PC-9 (cell line): ENCODE measurements at regions not wholly inside any gene's neighbourhood (a gene's known extent, or its start where the extent isn't known, plus 50 kb on each side); places are given as distances from the start of the nearest gene placed in this dataset.

Experiments
- BruUV-seq: library from RNA; stranded (reverse); fragments of 400-500 nt; replicated peaks from 2 replicates; lab custom pipeline; 2021; lab: Mats Ljungman, UMichigan
- CTCF ChIA-PET: fragments of 300-600 bp; sonication (Branson Sonifier 250); formaldehyde crosslinking; loops from one replicate; lab custom pipeline; 2022; ENCODE audit warnings: antibody characterized with exemption; lab: Charles Lee
- POLR2A ChIA-PET: fragments of 300-600 bp; sonication (Branson Sonifier 250); formaldehyde crosslinking; loops from one replicate; lab custom pipeline; 2022; ENCODE audit warnings: antibody characterized with exemption; ENCODE audit not compliant: unreplicated experiment; lab: Charles Lee
- DNase-seq, 2 experiments: peaks; one replicate each; pipeline versions ENCODE4 v3.0.0 to v3.0.0-alpha.2; 2015 to 2022; ENCODE audit warnings: mixed read lengths in 1 of 2
- H2AFZ ChIP-seq: fragments of 200-600 bp; sonication (generic); 2 replicates; pipeline ENCODE4 v1.8.1; 2017; ENCODE audit warnings: antibody characterized with exemption
- H3F3A ChIP-seq: fragments of 200-600 bp; sonication (generic); 2 replicates; pipeline ENCODE4 v1.8.1; 2017; ENCODE audit warnings: antibody characterized with exemption, mild to moderate bottlenecking, low read depth; ENCODE audit not compliant: insufficient read depth
- H3K27ac ChIP-seq: fragments of 200-600 bp; sonication (generic); 2 replicates; pipeline ENCODE4 v1.6.1; 2016; ENCODE audit warnings: mixed run types
- H3K27me3 ChIP-seq: fragments of 200-600 bp; sonication (generic); 2 replicates; pipeline ENCODE4 v1.6.1; 2016; ENCODE audit warnings: low read depth, mixed run types; ENCODE audit not compliant: insufficient read depth
- H3K36me3 ChIP-seq: fragments of 200-600 bp; sonication (generic); 2 replicates; pipeline ENCODE4 v1.6.1; 2016; ENCODE audit warnings: low read depth, mixed run types
- H3K4me1 ChIP-seq: fragments of 200-600 bp; sonication (generic); replicated peaks from 2 replicates; pipeline ENCODE4 v1.6.1; 2016; ENCODE audit warnings: mixed run types; ENCODE audit not compliant: insufficient read depth
- H3K4me2 ChIP-seq: fragments of 200-600 bp; sonication (generic); 2 replicates; pipeline ENCODE4 v1.6.1; 2017; ENCODE audit warnings: mixed run types
- H3K4me3 ChIP-seq: fragments of 200-600 bp; sonication (generic); 2 replicates; pipeline ENCODE4 v1.6.1; 2016; ENCODE audit warnings: mixed run types
- H3K79me2 ChIP-seq: fragments of 200-600 bp; sonication (generic); 2 replicates; pipeline ENCODE4 v1.6.1; 2017; ENCODE audit warnings: low read depth, mixed run types
- H3K9me2 ChIP-seq: fragments of 200-600 bp; sonication (generic); 2 replicates; pipeline ENCODE4 v1.8.1; 2017; ENCODE audit warnings: mild to moderate bottlenecking; ENCODE audit not compliant: insufficient read depth
- H3K9me3 ChIP-seq: fragments of 200-600 bp; sonication (generic); 2 replicates; pipeline ENCODE4 v1.8.1; 2016; ENCODE audit warnings: low read depth; ENCODE audit not compliant: insufficient read depth
- H4K20me1 ChIP-seq: fragments of 200-600 bp; sonication (generic); 2 replicates; pipeline ENCODE4 v1.8.1; 2017; ENCODE audit not compliant: insufficient read depth
- EZH2 ChIP-seq: fragments of 200-600 bp; sonication (generic); IDR thresholded peaks from 2 replicates; pipeline ENCODE4 v1.8.0; 2017; ENCODE audit warnings: antibody characterized with exemption, low read depth
- intact Hi-C: fragments of 100-400 bp; cut with micrococcal nuclease; formaldehyde crosslinking; loops from one replicate; pipeline ENCODE4 v1.10.0; 2022; ENCODE audit not compliant: unreplicated experiment
- TF ChIP-seq, protein P1 (sequence below): fragments of 200-600 bp; sonication (generic); conservative IDR thresholded peaks from 2 replicates; pipeline ENCODE4 v1.6.1; 2017; ENCODE audit warnings: mixed run types, antibody characterized with exemption, mild to moderate bottlenecking, moderate library complexity

GRCh38 chr2:63658176-63658968, 69.6 kb downstream of the MDH1 start:
- no TSS peak for BruUV-seq
- no peaks in the 10 kb centered on the region for H3F3A ChIP-seq

GRCh38 chr2:63660060-63660459, 71.3 kb downstream of the MDH1 start:
- H3K4me2 ChIP-seq = no peak overlapping the region
- H3K27ac ChIP-seq = no peak overlapping the region
- H3F3A ChIP-seq = no peaks in the 10 kb centered on the region
- no peaks in the 10 kb centered on the region for H4K20me1 ChIP-seq
- no peaks in the 10 kb centered on the region for H3K4me1 ChIP-seq
- no peaks in the 10 kb centered on the region for H3K79me2 ChIP-seq
- CTCF ChIA-PET = interaction anchor here (0.6 kb wide), 1 partner anchor 1203 kb away, joined by 4 read pairs; no protein-coding TSS in a partner anchor
- DNase-seq = no peak
- H3K4me3 ChIP-seq = no peak overlapping the region
- H3K27me3 ChIP-seq = no peaks in the 10 kb centered on the region
- POLR2A ChIA-PET = no interaction called here
- H2AFZ ChIP-seq = no peak overlapping the region
- intact Hi-C loops = no loop called here
- H3K9me3 ChIP-seq = no peaks in the 10 kb centered on the region
- BruUV-seq = no TSS peak
- H3K36me3 ChIP-seq = no peaks in the 10 kb centered on the region
- H3K9me2 ChIP-seq = no peaks in the 10 kb centered on the region
- TF ChIP-seq EZH2 = no peak
- TF ChIP-seq, protein P1, sequence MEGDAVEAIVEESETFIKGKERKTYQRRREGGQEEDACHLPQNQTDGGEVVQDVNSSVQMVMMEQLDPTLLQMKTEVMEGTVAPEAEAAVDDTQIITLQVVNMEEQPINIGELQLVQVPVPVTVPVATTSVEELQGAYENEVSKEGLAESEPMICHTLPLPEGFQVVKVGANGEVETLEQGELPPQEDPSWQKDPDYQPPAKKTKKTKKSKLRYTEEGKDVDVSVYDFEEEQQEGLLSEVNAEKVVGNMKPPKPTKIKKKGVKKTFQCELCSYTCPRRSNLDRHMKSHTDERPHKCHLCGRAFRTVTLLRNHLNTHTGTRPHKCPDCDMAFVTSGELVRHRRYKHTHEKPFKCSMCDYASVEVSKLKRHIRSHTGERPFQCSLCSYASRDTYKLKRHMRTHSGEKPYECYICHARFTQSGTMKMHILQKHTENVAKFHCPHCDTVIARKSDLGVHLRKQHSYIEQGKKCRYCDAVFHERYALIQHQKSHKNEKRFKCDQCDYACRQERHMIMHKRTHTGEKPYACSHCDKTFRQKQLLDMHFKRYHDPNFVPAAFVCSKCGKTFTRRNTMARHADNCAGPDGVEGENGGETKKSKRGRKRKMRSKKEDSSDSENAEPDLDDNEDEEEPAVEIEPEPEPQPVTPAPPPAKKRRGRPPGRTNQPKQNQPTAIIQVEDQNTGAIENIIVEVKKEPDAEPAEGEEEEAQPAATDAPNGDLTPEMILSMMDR = no peak

More at GRCh38 chr2:63658176-63658968, 69.6 kb downstream of the MDH1 start:
- intact Hi-C loops = no loop called here
- no peaks in the 10 kb centered on the region for H3K27me3 ChIP-seq
- no peaks in the 10 kb centered on the region for H3K79me2 ChIP-seq
- H3K27ac ChIP-seq = no peak overlapping the region
- no peaks in the 10 kb centered on the region for H3K4me1 ChIP-seq
- CTCF ChIA-PET = no interaction called here
- no peak overlapping the region for H2AFZ ChIP-seq
- H3K36me3 ChIP-seq = no peaks in the 10 kb centered on the region
- H4K20me1 ChIP-seq = no peaks in the 10 kb centered on the region
- H3K9me2 ChIP-seq = no peaks in the 10 kb centered on the region
- no peak for DNase-seq
- TF ChIP-seq, protein P1 = no peak
- TF ChIP-seq EZH2 = no peak
- POLR2A ChIA-PET = interaction anchor here (0.7 kb wide), 1 partner anchor 23 kb away, joined by 10 read pairs; no protein-coding TSS in a partner anchor
- no peak overlapping the region for H3K4me2 ChIP-seq
- no peak overlapping the region for H3K4me3 ChIP-seq
- H3K9me3 ChIP-seq = no peaks in the 10 kb centered on the region

GRCh38 chr2:63661076-63661475, 72.3 kb downstream of the MDH1 start:
- no peak overlapping the region for H3K4me3 ChIP-seq
- H3K9me3 ChIP-seq = no peaks in the 10 kb centered on the region
- H4K20me1 ChIP-seq = no peaks in the 10 kb centered on the region
- POLR2A ChIA-PET = no interaction called here
- no peak overlapping the region for H3K27ac ChIP-seq
- BruUV-seq = no TSS peak
- no peaks in the 10 kb centered on the region for H3K79me2 ChIP-seq
- H3K4me2 ChIP-seq = no peak overlapping the region
- TF ChIP-seq EZH2 = no peak
- TF ChIP-seq, protein P1 = no peak
- H3K36me3 ChIP-seq = no peaks in the 10 kb centered on the region
- no peaks in the 10 kb centered on the region for H3K9me2 ChIP-seq
- no peaks in the 10 kb centered on the region for H3K27me3 ChIP-seq
- no peaks in the 10 kb centered on the region for H3K4me1 ChIP-seq
- H3F3A ChIP-seq = no peaks in the 10 kb centered on the region
- intact Hi-C loops = no loop called here
- H2AFZ ChIP-seq = no peak overlapping the region
- DNase-seq = no peak
- CTCF ChIA-PET = no interaction called here
